SK-N-SH treated with all-trans-retinoic acid at 6 μM for 48 hours (cell line): ENCODE measurements at regions not wholly inside any gene's neighbourhood (a gene's known extent, or its start where the extent isn't known, plus 50 kb on each side); places are given as distances from the start of the nearest gene placed in this dataset.

Experiments
- PPARA ChIP-seq: fragments of 250-450 bp; sonication (Bioruptor Pico); IDR thresholded peaks from 2 replicates; pipeline ENCODE4 v1.5.0; 2020; ENCODE audit warnings: mild to moderate bottlenecking, borderline replicate concordance
- TCF4 ChIP-seq: fragments of 250-450 bp; sonication (Bioruptor Pico); IDR thresholded peaks from 2 replicates; pipeline ENCODE4 v1.8.0; 2021; ENCODE audit warnings: mild to moderate bottlenecking, moderate library complexity, borderline replicate concordance
- TOX ChIP-seq: fragments of 250-450 bp; sonication (Bioruptor Pico); IDR thresholded peaks from 2 replicates; pipeline ENCODE4 v1.8.0; 2021; ENCODE audit warnings: mild to moderate bottlenecking, moderate library complexity, borderline replicate concordance
- ZC3H10 ChIP-seq: fragments of 250-450 bp; sonication (Bioruptor Pico); IDR thresholded peaks from 2 replicates; pipeline ENCODE4 v1.5.1; 2021; ENCODE audit warnings: mild to moderate bottlenecking, moderate library complexity
- ZNF8 ChIP-seq: fragments of 450-650 bp; formaldehyde crosslinking; IDR thresholded peaks from 2 replicates; pipeline ENCODE4 v1.5.0; 2020; ENCODE audit warnings: mild to moderate bottlenecking, moderate library complexity
- TF ChIP-seq, protein P1 (sequence below): fragments of 250-450 bp; sonication (Bioruptor Pico); IDR thresholded peaks from 2 replicates; pipeline ENCODE4 v1.8.0; 2021; ENCODE audit warnings: low read depth, mild to moderate bottlenecking, moderate library complexity, borderline replicate concordance
- TF ChIP-seq, protein P2 (sequence below): fragments of 250-450 bp; sonication (Bioruptor Pico); IDR thresholded peaks from 2 replicates; pipeline ENCODE4 v1.5.0; 2020; ENCODE audit warnings: mild to moderate bottlenecking, moderate library complexity
- TF ChIP-seq, protein P3 (sequence below): fragments of 250-450 bp; sonication (Bioruptor Pico); IDR thresholded peaks from 2 replicates; pipeline ENCODE4 v1.8.0; 2020; ENCODE audit warnings: mild to moderate bottlenecking, moderate library complexity, borderline replicate concordance
- TF ChIP-seq, protein P4 (sequence below): fragments of 250-450 bp; sonication (Bioruptor Pico); IDR thresholded peaks from 2 replicates; pipeline ENCODE4 v1.5.1; 2021; ENCODE audit warnings: mild to moderate bottlenecking, moderate library complexity

DNA sequence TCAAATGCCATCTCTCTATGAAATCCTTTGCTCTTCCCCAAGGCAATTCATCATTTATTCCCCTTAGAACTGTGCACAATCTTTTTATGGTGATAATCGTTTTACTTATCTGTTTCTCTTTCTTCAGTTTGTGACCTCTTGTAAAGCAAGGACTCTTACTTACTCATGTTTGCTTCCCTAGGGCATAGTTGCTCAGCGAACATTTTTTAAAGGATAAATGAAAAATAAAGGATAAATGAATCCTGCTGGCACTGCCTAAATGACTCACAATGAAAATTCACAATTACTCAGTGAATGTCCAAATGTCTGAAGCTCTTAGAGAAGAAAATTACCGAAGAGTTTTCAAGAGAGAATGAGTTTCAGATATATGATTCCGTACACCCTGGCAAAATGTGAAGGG is 671.7 kb downstream of the CDH11 start:
- TF ChIP-seq TOX (CRISPR knock-in tag) (no peak), ZNF8 (CRISPR knock-in tag) (no peak), PPARA (no peak), ZC3H10 (CRISPR knock-in tag) (no peak), TCF4 (no peak)
- TF ChIP-seq, protein P1, sequence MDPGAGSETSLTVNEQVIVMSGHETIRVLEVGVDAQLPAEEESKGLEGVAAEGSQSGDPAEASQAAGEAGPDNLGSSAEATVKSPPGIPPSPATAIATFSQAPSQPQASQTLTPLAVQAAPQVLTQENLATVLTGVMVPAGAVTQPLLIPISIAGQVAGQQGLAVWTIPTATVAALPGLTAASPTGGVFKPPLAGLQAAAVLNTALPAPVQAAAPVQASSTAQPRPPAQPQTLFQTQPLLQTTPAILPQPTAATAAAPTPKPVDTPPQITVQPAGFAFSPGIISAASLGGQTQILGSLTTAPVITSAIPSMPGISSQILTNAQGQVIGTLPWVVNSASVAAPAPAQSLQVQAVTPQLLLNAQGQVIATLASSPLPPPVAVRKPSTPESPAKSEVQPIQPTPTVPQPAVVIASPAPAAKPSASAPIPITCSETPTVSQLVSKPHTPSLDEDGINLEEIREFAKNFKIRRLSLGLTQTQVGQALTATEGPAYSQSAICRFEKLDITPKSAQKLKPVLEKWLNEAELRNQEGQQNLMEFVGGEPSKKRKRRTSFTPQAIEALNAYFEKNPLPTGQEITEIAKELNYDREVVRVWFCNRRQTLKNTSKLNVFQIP (CRISPR knock-in tag), result no peak
- TF ChIP-seq, protein P2, sequence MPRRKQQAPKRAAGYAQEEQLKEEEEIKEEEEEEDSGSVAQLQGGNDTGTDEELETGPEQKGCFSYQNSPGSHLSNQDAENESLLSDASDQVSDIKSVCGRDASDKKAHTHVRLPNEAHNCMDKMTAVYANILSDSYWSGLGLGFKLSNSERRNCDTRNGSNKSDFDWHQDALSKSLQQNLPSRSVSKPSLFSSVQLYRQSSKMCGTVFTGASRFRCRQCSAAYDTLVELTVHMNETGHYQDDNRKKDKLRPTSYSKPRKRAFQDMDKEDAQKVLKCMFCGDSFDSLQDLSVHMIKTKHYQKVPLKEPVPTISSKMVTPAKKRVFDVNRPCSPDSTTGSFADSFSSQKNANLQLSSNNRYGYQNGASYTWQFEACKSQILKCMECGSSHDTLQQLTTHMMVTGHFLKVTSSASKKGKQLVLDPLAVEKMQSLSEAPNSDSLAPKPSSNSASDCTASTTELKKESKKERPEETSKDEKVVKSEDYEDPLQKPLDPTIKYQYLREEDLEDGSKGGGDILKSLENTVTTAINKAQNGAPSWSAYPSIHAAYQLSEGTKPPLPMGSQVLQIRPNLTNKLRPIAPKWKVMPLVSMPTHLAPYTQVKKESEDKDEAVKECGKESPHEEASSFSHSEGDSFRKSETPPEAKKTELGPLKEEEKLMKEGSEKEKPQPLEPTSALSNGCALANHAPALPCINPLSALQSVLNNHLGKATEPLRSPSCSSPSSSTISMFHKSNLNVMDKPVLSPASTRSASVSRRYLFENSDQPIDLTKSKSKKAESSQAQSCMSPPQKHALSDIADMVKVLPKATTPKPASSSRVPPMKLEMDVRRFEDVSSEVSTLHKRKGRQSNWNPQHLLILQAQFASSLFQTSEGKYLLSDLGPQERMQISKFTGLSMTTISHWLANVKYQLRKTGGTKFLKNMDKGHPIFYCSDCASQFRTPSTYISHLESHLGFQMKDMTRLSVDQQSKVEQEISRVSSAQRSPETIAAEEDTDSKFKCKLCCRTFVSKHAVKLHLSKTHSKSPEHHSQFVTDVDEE (CRISPR knock-in tag), result no peak
- TF ChIP-seq, protein P3, sequence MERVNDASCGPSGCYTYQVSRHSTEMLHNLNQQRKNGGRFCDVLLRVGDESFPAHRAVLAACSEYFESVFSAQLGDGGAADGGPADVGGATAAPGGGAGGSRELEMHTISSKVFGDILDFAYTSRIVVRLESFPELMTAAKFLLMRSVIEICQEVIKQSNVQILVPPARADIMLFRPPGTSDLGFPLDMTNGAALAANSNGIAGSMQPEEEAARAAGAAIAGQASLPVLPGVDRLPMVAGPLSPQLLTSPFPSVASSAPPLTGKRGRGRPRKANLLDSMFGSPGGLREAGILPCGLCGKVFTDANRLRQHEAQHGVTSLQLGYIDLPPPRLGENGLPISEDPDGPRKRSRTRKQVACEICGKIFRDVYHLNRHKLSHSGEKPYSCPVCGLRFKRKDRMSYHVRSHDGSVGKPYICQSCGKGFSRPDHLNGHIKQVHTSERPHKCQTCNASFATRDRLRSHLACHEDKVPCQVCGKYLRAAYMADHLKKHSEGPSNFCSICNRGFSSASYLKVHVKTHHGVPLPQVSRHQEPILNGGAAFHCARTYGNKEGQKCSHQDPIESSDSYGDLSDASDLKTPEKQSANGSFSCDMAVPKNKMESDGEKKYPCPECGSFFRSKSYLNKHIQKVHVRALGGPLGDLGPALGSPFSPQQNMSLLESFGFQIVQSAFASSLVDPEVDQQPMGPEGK, result no peak
- TF ChIP-seq, protein P4, sequence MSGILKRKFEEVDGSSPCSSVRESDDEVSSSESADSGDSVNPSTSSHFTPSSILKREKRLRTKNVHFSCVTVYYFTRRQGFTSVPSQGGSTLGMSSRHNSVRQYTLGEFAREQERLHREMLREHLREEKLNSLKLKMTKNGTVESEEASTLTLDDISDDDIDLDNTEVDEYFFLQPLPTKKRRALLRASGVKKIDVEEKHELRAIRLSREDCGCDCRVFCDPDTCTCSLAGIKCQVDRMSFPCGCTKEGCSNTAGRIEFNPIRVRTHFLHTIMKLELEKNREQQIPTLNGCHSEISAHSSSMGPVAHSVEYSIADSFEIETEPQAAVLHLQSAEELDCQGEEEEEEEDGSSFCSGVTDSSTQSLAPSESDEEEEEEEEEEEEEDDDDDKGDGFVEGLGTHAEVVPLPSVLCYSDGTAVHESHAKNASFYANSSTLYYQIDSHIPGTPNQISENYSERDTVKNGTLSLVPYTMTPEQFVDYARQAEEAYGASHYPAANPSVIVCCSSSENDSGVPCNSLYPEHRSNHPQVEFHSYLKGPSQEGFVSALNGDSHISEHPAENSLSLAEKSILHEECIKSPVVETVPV (CRISPR knock-in tag), result no peak
